IMR-90 (cell line): ENCODE measurements at regions not wholly inside any gene's neighbourhood (a gene's known extent, or its start where the extent isn't known, plus 50 kb on each side); places are given as distances from the start of the nearest gene placed in this dataset.
A peak's percentile ranks its signal among the peaks of the same experiment; 100 is the strongest.

Experiments
- BHLHE40 ChIP-seq: fragments of 150-350 bp; IDR thresholded peaks from 2 replicates; pipeline ENCODE4 v1.6.1; 2016; ENCODE audit warnings: mild to moderate bottlenecking, low read depth, low read length
- CEBPB ChIP-seq: IDR thresholded peaks from 2 replicates; pipeline ENCODE4 v1.6.1; 2012; ENCODE audit warnings: low read depth, low read length, improper control_type of control experiment
- MAFK ChIP-seq: IDR thresholded peaks from 2 replicates; pipeline ENCODE4 v1.6.1; 2012; ENCODE audit warnings: low read depth, low read length, improper control_type of control experiment
- MXI1 ChIP-seq: IDR thresholded peaks from 2 replicates; pipeline ENCODE4 v1.6.1; 2012; ENCODE audit warnings: low read depth, mild to moderate bottlenecking, low read length, moderate library complexity, borderline replicate concordance
- TF ChIP-seq, protein P1 (sequence below): conservative IDR thresholded peaks from 2 replicates; pipeline ENCODE4 v1.5.1; 2012; ENCODE audit warnings: mild to moderate bottlenecking, low read depth, low read length, improper control_type of control experiment
- TF ChIP-seq, protein P2 (sequence below): fragments of 150-350 bp; IDR thresholded peaks from 2 replicates; pipeline ENCODE4 v1.6.1; 2016; ENCODE audit warnings: low read depth, mild to moderate bottlenecking, low read length, moderate library complexity, borderline replicate concordance

- TF ChIP-seq, protein P1, sequence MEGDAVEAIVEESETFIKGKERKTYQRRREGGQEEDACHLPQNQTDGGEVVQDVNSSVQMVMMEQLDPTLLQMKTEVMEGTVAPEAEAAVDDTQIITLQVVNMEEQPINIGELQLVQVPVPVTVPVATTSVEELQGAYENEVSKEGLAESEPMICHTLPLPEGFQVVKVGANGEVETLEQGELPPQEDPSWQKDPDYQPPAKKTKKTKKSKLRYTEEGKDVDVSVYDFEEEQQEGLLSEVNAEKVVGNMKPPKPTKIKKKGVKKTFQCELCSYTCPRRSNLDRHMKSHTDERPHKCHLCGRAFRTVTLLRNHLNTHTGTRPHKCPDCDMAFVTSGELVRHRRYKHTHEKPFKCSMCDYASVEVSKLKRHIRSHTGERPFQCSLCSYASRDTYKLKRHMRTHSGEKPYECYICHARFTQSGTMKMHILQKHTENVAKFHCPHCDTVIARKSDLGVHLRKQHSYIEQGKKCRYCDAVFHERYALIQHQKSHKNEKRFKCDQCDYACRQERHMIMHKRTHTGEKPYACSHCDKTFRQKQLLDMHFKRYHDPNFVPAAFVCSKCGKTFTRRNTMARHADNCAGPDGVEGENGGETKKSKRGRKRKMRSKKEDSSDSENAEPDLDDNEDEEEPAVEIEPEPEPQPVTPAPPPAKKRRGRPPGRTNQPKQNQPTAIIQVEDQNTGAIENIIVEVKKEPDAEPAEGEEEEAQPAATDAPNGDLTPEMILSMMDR, result no peak
- TF ChIP-seq BHLHE40 (no peak), MXI1 (no peak), MAFK (peak; percentile 48; the same call in 1 of the 2 replicates), CEBPB (no peak)
- TF ChIP-seq, protein P2, sequence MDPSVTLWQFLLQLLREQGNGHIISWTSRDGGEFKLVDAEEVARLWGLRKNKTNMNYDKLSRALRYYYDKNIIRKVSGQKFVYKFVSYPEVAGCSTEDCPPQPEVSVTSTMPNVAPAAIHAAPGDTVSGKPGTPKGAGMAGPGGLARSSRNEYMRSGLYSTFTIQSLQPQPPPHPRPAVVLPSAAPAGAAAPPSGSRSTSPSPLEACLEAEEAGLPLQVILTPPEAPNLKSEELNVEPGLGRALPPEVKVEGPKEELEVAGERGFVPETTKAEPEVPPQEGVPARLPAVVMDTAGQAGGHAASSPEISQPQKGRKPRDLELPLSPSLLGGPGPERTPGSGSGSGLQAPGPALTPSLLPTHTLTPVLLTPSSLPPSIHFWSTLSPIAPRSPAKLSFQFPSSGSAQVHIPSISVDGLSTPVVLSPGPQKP, result no peak
Observed at GRCh38 chr5:29878599-29878998, 1314.9 kb upstream of the CDH6 start.
